Skeletal muscle satellite cell (primary cell): ENCODE measurements at regions not wholly inside any gene's neighbourhood (a gene's known extent, or its start where the extent isn't known, plus 50 kb on each side); places are given as distances from the start of the nearest gene placed in this dataset.
A peak's percentile ranks its signal among the peaks of the same experiment; 100 is the strongest.

ENCODE experiments used
- H3K27me3 ChIP-seq: 2 replicates; pipeline ENCODE4 v1.7.0; 2013; ENCODE audit warnings: low read length; ENCODE audit not compliant: control insufficient read depth, insufficient read depth
- H3K36me3 ChIP-seq: 2 replicates; pipeline ENCODE4 v1.7.0; 2013; ENCODE audit warnings: mild to moderate bottlenecking, control low read depth, low read length; ENCODE audit not compliant: insufficient read depth
- H3K4me1 ChIP-seq: 2 replicates; pipeline ENCODE4 v1.7.0; 2013; ENCODE audit warnings: low read length; ENCODE audit not compliant: control insufficient read depth, insufficient read depth
- H3K4me2 ChIP-seq: 2 replicates; pipeline ENCODE4 v1.7.0; 2013; ENCODE audit warnings: mild to moderate bottlenecking, low read length
- H3K4me3 ChIP-seq: 2 replicates; pipeline ENCODE4 v1.7.0; 2013; ENCODE audit warnings: low read length
- H3K9ac ChIP-seq: 2 replicates; pipeline ENCODE4 v1.7.0; 2013; ENCODE audit warnings: mild to moderate bottlenecking, low read depth, low read length, moderate library complexity
- H3K9me3 ChIP-seq: replicated peaks from 2 replicates; pipeline ENCODE4 v1.7.0; 2013; ENCODE audit warnings: mild to moderate bottlenecking, control low read depth, low read length

DNA sequence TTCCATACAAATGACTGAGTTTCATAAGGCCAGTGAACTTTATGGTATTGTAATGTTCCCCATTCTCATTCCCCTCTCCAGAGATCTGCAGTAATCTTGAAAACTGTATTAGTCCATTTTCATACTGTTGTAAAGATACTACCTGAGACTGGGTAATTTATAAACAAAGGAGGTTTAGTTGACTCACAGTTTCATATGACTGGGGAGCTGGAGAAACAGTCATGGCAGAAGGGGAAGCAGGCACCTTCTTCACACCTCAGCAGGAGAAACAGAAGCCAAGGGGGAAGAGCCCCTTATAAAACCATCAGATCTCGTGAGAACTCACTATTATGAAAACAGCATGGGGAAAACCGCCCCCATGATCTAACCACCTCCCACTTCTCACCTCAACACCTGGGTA is 318.7 kb upstream of the KLF12 start:
- Histone ChIP-seq H3K4me1 (peaks cover 21% of the 10 kb centered on the region), H3K4me2 (no peak overlapping the region), H3K9me3 (no peaks in the 10 kb centered on the region), H3K9ac (no peak overlapping the region), H3K27me3 (no peaks in the 10 kb centered on the region), H3K36me3 (no peaks in the 10 kb centered on the region), H3K4me3 (no peak overlapping the region)

DNA sequence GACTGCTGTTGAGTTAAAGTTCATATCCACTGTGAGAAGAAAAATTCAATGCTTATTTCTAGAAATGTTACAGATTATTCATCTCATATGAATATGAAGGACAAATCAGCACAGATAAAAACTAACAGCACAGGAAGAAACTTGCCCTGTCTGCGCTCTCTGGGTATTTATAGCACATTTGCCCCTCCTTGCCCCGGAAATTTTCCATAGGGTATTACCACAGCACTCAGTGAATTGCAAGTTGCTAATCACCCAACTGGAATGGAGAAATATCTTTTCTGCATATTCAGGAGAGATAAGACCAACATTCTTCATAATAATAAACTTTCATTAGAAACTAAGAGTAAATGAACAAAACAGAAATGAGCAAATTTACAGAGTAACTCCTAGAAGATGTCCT is 318.0 kb upstream of the KLF12 start:
- H3K4me2 ChIP-seq: no peak overlapping the region
- no peak overlapping the region for H3K9ac ChIP-seq
- H3K27me3 ChIP-seq: no peaks in the 10 kb centered on the region

DNA sequence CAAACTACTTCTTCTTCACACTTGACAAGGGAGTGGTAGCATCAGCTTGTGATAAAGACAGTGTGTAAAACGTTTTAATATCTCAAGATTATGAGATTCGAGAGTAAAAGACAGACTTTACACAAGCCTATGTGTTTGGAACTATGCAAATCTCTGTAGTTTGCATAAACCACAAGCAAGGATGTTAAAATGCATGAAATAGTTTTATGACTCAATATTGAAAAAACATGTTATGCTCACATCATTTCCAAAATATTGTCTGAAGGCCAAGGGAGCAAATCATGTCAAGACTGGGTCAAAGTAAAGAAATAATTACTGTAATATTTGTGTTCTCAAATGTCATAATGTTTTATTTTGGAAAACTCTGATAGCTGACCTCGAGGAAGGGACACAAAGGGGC is 316.8 kb upstream of the KLF12 start:
- no peaks in the 10 kb centered on the region for H3K36me3 ChIP-seq
- H3K9me3 ChIP-seq: no peaks in the 10 kb centered on the region
- no peaks in the 10 kb centered on the region for H3K27me3 ChIP-seq
- no peak overlapping the region for H3K9ac ChIP-seq
- H3K4me1 ChIP-seq: peaks cover 21% of the 10 kb centered on the region
- H3K4me3 ChIP-seq: no peak overlapping the region
- H3K4me2 ChIP-seq: no peak overlapping the region

More for the DNA sequence above, 318.0 kb upstream of the KLF12 start:
- H3K4me3 ChIP-seq: no peak overlapping the region
- H3K9me3 ChIP-seq: no peaks in the 10 kb centered on the region
- no peaks in the 10 kb centered on the region for H3K36me3 ChIP-seq
- peaks cover 21% of the 10 kb centered on the region for H3K4me1 ChIP-seq

- H3K4me1 ChIP-seq: peaks cover 26% of the 10 kb centered on the region
- H3K9ac ChIP-seq: no peak overlapping the region
- no peak overlapping the region for H3K4me2 ChIP-seq
- no peaks in the 10 kb centered on the region for H3K9me3 ChIP-seq
- H3K36me3 ChIP-seq: no peaks in the 10 kb centered on the region
- no peak overlapping the region for H3K4me3 ChIP-seq
- no peaks in the 10 kb centered on the region for H3K27me3 ChIP-seq
Measured at GRCh38 chr13:74450525-74450845, 316.3 kb upstream of the KLF12 start.

DNA sequence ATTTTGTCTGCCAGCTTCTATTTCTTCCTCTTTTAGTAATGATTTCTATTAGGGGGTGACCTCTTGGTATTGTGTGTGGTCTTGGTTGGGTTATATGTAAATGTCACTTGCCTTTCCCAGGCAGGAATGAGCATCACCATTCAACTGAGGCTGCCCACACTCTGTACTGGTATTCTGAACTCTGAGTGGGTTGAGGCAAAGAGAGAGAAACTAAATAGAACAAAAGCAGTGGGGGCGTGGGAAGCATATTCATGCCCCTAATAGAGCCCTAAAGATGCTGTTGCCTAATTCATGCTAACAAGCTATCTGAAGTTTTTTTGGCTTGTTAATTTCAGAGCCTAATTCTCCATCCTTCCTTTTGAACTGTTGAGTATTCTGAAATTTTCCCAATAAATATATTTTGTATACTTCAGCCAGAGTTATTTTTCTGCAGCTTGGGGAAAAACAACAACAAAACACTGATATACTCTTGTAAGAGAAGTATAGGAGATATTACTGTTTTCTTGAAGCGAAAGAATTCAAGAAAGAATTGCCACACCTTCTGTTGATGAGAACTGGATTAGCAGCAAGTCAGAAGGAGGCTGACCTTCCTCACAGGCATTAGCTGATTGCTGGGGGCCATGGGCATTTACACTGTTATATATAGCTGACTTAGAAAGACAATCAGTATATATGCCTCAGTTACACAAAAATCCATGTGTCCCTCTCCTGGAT is 315.8 kb upstream of the KLF12 start:
- Histone ChIP-seq H3K27me3 (no peaks in the 10 kb centered on the region), H3K9ac (no peak overlapping the region), H3K9me3 (no peaks in the 10 kb centered on the region)

DNA sequence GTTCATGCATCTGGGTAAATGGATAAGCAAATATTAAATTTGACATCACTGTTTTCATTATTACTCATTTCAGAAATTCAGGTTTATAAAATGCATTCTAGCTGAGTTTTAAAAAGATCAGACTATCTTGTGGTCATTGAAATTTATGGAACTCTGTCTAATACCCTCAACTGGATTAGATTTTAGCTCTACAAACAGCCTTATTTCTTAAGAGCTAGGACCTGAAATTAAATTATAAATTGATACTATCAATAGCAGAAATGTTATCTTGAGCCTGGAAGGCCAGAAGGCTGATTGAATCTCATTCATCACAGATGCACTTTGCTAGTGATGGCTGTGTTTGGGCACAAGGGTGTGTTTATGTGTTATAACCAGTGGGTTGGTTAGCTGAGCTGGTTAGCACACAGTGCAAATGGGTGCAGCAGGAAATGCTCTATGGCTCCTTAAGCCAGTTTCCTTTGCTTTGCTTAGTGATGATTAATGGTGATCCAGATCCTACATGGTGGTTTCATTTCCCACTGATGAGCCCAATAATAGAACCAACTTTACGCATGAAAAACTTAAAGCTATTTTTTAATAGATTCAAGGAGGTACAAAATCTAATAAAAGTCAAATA is 310.8 kb upstream of the KLF12 start:
- Histone ChIP-seq H3K9me3 (no peaks in the 10 kb centered on the region), H3K36me3 (no peaks in the 10 kb centered on the region), H3K4me2 (peak overlapping the region; percentile 62)

More for the DNA sequence above, 315.8 kb upstream of the KLF12 start:
- Histone ChIP-seq H3K4me2 (no peak overlapping the region), H3K4me1 (peaks cover 31% of the 10 kb centered on the region), H3K36me3 (no peaks in the 10 kb centered on the region), H3K4me3 (no peak overlapping the region)

GRCh38 chr13:74444161-74444571 is 310.0 kb upstream of the KLF12 start:
- H3K4me1 ChIP-seq: peaks cover 30% of the 10 kb centered on the region
- no peak overlapping the region for H3K4me3 ChIP-seq
- H3K4me2 ChIP-seq: peak overlapping the region; percentile 62
- no peaks in the 10 kb centered on the region for H3K9me3 ChIP-seq
- H3K9ac ChIP-seq: no peak overlapping the region
- H3K36me3 ChIP-seq: no peaks in the 10 kb centered on the region
- H3K27me3 ChIP-seq: no peaks in the 10 kb centered on the region

More for the DNA sequence above, 310.8 kb upstream of the KLF12 start:
- Histone ChIP-seq H3K4me3 (peak overlapping the region; percentile 22), H3K9ac (no peak overlapping the region), H3K27me3 (no peaks in the 10 kb centered on the region), H3K4me1 (peaks cover 30% of the 10 kb centered on the region)

GRCh38 chr13:74443631-74444030 is 309.4 kb upstream of the KLF12 start:
- H3K9me3 ChIP-seq: no peaks in the 10 kb centered on the region
- no peaks in the 10 kb centered on the region for H3K27me3 ChIP-seq
- peaks cover 30% of the 10 kb centered on the region for H3K4me1 ChIP-seq
- H3K36me3 ChIP-seq: no peaks in the 10 kb centered on the region
- peak overlapping the region; percentile 62 for H3K4me2 ChIP-seq
- no peak overlapping the region for H3K9ac ChIP-seq
- H3K4me3 ChIP-seq: no peak overlapping the region

- Histone ChIP-seq H3K4me1 (peaks cover 30% of the 10 kb centered on the region), H3K4me2 (no peak overlapping the region), H3K36me3 (no peaks in the 10 kb centered on the region), H3K9me3 (no peaks in the 10 kb centered on the region), H3K9ac (no peak overlapping the region), H3K27me3 (no peaks in the 10 kb centered on the region), H3K4me3 (no peak overlapping the region)
Measured at GRCh38 chr13:74442751-74443150, 308.5 kb upstream of the KLF12 start.

- H3K4me2 ChIP-seq: no peak overlapping the region
- no peak overlapping the region for H3K4me3 ChIP-seq
- H3K9me3 ChIP-seq: no peaks in the 10 kb centered on the region
- peaks cover 8% of the 10 kb centered on the region for H3K4me1 ChIP-seq
- H3K27me3 ChIP-seq: no peaks in the 10 kb centered on the region
- no peaks in the 10 kb centered on the region for H3K36me3 ChIP-seq
- no peak overlapping the region for H3K9ac ChIP-seq
Measured at GRCh38 chr13:74438901-74439300, 304.7 kb upstream of the KLF12 start.

- H3K4me2 ChIP-seq: no peak overlapping the region
- no peak overlapping the region for H3K9ac ChIP-seq
- H3K4me1 ChIP-seq: no peaks in the 10 kb centered on the region
- no peaks in the 10 kb centered on the region for H3K36me3 ChIP-seq
- H3K27me3 ChIP-seq: no peaks in the 10 kb centered on the region
- H3K9me3 ChIP-seq: no peaks in the 10 kb centered on the region
- H3K4me3 ChIP-seq: no peak overlapping the region
Measured at GRCh38 chr13:74434782-74435181, 300.6 kb upstream of the KLF12 start.

DNA sequence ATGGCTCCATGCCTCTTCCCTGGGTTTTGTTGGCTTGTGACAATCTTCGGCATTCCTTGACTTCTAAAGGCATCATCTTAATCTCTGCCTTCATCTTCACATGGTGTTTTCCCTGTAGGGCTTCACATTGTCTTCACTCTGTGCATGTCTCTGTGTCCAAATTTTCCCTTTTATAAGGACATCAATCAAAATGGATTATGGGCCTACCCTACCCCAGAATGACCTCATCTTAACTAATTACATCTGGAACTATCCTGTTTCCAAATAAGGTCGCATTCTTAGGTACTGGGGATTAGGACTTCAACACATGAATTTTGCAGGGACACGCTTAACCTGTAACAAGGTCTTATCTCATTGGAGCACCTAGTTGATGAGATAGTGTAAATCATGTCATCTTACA is 290.3 kb upstream of the KLF12 start:
- Histone ChIP-seq H3K9me3 (no peaks in the 10 kb centered on the region), H3K9ac (no peak overlapping the region), H3K4me2 (no peak overlapping the region), H3K36me3 (no peaks in the 10 kb centered on the region), H3K4me3 (no peak overlapping the region), H3K4me1 (no peaks in the 10 kb centered on the region), H3K27me3 (no peaks in the 10 kb centered on the region)
